ENCODE measurements at regions not wholly inside any gene's neighbourhood (a gene's known extent, or its start where the extent isn't known, plus 50 kb on each side); places are given as distances from the start of the nearest gene placed in this dataset.

DNA sequence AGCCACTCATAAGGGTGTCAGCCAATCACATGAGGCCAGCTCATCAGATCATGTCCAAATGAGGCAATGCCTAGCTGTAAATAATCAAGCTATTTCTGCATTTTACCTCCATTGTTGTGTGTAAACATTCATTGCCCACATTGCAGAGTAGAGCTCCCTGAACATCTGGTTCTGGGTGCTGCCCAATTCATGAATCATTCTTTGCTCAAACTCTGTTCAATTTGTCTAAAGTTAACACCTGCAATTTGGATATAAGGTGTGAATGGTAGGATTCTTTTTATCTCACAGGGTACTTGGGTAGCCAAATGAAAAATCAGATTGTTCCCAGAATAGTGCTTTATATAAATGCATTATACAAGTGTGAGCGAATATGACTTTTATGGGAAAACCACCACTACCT lies 345.5 kb upstream of the NT5C1B start:
- no peak for DNase-seq (ENCODE audit: low read depth in 3 of 3)

- no peak for DNase-seq (ENCODE audit: low read depth in 3 of 3)
Observed at GRCh38 chr2:18932853-18933252, 343.5 kb upstream of the NT5C1B start.

- DNase-seq (ENCODE audit: low read depth in 3 of 3) = no peak
Observed at GRCh38 chr2:18930971-18931370, 341.6 kb upstream of the NT5C1B start.

- DNase-seq (ENCODE audit: low read depth in 3 of 3) = no peak
Observed at GRCh38 chr2:18927525-18928232, 338.3 kb upstream of the NT5C1B start.

- no peak for DNase-seq (ENCODE audit: low read depth in 3 of 3)
Observed at GRCh38 chr2:18926631-18927524, 337.5 kb upstream of the NT5C1B start.

DNA sequence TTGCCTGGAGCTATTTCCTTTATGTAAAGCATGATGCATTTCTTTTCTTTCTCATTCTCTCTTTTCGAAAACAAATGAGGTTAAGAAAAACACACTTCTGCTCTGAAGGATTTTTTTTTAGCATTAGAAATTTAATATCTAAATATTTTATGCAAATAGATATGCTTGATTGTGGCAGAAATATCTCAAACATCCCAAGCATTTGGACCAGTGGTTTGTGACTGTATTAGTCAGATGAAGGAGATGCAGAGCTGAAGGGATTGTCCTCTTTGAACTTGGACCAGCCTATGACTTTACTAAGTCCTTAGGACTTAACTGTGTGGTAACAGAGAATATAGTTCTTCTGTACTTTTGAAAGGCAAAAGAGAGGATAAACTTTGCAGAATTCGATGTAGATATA lies 335.9 kb upstream of the NT5C1B start:
- no peak for DNase-seq (ENCODE audit: low read depth in 3 of 3)

DNA sequence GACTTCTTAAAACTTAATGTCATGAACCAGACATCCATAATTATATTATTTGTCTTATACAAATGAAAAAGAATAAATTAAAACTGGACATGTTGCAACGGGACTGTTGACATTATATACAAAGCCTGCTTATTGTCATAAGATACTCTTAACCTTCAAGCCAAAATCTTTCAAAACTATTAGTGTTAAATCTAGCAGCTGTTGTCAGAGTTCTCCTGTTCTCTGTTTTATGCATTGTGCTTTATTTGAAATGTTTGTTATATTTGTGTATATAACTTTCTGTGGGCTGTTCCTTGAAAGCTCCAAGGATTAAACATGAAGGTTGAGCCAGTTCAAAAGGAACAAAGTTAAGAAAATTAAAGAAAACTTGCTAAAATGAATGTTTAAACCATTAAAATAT lies 335.5 kb upstream of the NT5C1B start:
- no peak for DNase-seq (ENCODE audit: low read depth in 3 of 3)

GRCh38 chr2:18924386-18924785 lies 335.0 kb upstream of the NT5C1B start:
- no peak for DNase-seq (ENCODE audit: low read depth in 3 of 3)

DNA sequence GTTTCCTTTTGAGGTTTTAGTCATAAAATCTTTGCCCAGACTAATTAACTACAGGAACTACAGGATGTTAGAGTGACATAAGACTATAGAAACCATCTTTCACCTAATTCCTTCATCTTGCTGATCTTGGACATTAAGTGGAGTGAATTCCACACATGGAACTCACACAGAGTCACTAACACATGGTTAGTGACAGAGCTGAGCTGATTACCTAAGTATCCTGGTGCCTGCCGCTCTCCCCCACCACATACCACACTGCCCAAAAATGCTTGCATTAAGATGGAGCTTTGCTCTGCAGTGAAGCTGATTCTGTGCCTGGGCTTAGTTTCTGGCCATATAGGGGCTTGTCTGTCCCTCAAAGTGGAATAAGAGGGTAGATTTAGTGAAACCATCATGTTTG lies 332.9 kb upstream of the NT5C1B start:
- DNase-seq (ENCODE audit: low read depth in 3 of 3) = no peak

DNA sequence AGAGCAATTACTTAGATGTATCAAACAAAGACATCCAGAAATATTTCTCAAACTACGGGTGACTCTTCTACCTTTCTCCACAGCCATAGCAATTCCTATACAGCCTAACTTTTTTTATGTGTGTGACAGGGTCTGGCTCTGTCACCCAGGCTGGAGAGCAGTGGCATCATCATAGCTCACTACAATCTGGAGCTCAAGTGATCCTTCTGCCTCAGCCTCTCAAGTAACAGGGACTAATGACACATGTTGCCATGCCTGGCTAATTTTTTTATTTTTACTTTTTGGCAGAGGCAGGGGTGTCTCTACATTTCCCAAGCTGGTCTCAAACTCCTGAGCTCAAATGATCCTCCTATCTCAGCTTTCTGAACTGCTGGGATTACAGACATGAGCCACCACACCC lies 328.9 kb upstream of the NT5C1B start:
- no peak for DNase-seq (ENCODE audit: low read depth in 3 of 3)

- no peak for DNase-seq (ENCODE audit: low read depth in 3 of 3)
Observed at GRCh38 chr2:18915227-18915626, 325.9 kb upstream of the NT5C1B start.

DNA sequence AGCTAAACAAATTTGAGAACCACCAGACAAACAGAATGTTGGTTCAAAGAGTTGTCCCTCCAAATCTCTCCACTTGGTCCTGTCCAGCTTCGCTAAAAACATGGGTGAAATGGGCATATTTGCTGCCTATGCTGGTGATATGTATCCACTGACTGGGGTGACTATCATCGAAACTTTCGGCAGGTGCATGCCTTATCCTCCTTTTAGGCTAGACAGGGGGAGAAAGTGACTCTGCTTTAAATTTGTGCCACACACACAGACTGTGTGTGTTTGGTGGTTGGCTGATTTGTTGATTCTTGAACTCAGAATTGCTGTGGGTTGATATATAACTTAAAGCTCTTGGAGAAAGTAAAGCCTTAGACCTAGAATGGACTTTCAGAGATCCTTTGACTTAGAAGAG lies 324.1 kb upstream of the NT5C1B start:
- no peak for DNase-seq (ENCODE audit: low read depth in 3 of 3)

DNA sequence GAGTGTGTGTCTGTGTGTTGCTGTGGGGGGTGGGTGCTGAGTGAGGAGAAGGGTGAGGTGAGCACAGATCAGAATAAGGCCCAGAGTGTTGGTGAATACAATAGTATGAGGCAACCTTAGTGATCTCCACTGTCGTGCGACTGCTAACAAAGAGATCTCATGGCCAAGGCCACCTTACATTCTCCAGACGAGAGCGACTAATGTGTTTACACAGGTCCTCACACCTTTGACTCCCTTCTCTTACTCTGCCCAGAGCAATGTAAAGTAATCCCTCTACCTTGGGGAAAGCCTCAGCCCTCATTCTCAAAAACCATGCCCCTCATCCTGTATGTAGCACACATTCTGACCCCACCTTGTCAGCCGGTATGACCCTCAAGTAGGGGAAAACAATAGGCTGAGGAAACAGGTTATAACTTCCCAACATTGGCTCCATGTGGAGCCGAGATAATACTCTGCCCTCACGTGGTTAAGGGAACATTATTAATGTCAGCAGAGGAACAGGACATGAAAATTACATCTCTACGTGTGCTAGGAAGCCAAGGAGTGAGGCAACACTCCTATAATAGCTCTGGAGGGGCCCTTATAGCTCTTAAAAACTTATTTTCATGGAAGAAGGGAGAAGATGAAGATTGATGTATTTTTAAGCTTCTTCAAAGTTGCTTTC lies 323.0 kb upstream of the NT5C1B start:
- DNase-seq (ENCODE audit: low read depth in 3 of 3) = no peak

GRCh38 chr2:18911416-18911815 lies 322.0 kb upstream of the NT5C1B start:
- DNase-seq (ENCODE audit: low read depth in 3 of 3) = no peak

GRCh38 chr2:18910843-18911242 lies 321.5 kb upstream of the NT5C1B start:
- no peak for DNase-seq (ENCODE audit: low read depth in 3 of 3)

- DNase-seq (ENCODE audit: low read depth in 3 of 3) = no peak
Observed at GRCh38 chr2:18907937-18908336, 318.6 kb upstream of the NT5C1B start.

- DNase-seq (ENCODE audit: low read depth in 3 of 3) = no peak
Observed at GRCh38 chr2:18907508-18907907, 318.1 kb upstream of the NT5C1B start.

DNA sequence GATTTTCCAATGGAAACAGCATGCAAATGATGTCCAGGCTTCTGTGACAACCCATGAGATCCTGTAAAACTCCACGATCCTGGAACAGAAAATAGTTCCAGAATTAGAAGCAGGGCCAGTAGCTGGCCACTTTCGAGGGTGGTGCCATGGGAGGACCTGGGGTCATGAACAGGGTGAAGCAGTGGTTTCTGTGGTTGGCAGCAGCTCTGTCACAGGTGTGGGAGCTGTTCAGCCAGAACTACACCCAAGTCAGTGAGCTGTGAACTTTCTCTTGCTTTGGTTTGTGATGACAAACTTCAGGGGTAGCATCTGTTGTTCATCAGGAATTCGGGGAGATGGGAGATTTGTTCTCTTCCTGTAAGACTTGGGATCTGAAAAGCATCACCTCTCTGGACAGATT lies 314.4 kb upstream of the NT5C1B start:
- no peak for DNase-seq (ENCODE audit: low read depth in 3 of 3)

DNA sequence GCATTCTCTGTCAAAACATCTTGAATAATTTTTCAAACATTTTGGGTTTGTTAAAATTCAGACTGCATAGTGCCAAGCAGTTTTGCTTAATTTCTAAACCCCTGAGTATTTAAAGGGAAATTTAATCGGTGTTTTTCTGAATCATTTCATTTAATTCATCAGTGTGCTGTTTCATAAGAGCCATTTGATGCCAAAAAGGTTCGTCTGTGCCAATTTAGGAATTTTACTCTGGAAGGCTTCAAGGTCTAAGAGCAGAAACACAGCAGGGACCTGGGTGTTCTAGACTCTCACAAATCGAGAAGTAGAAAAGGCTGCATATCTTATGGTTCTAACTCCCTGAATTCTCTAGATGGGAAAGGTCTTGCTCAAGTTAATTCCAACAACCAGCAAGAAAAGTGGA lies 311.9 kb upstream of the NT5C1B start:
- DNase-seq (ENCODE audit: low read depth in 3 of 3) = no peak

DNA sequence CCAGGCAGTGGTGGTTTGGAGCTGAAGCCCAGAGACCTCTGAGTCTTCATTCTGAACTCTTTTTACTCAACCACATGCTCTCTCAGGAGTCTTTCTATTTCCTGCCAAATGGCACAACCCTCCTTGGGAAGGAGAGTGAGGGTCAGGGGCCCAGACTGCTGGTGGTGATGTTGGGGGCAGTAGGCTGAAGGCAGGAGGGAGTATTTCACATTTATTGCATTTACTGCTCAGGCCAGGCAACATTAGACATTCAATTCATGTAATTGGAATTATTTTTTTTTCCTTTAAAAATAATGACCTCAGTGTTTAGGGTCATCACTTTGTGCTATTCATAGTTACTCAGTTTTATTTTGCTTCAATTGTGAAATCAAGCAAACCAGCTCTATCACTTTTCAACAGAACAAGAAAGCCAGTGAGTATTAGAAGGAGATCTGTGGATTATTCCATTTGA lies 311.3 kb upstream of the NT5C1B start:
- no peak for DNase-seq (ENCODE audit: low read depth in 3 of 3)

- DNase-seq (ENCODE audit: low read depth in 3 of 3) = no peak
Observed at GRCh38 chr2:18899725-18900124, 310.4 kb upstream of the NT5C1B start.

DNA sequence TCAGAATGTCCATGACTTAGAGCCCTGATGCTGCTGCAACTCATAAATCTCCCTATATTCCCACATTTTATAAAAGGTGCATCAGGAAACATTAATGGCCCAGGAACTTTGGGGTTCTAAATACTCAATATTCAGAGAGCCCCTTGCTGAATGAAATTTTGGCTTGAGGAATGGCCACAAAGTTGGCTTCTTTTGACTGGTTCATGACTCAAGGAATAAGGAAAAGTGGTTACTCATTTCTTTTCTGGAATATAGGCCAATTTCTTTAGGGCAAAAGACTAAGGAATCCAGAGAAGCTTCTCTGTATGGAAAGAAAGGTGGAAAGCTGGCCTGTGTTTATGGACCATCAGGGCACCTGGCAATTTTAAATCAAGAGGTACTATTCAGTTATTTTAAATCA lies 308.9 kb upstream of the NT5C1B start:
- DNase-seq (ENCODE audit: low read depth in 3 of 3) = no peak

Measured in stimulated activated CD4-positive, alpha-beta T cell treated with anti-CD3 and anti-CD28 coated beads, TNF-alpha, amount 100 ng/mL, for 4 hours (primary cell).